ENCODE measurements at regions not wholly inside any gene's neighbourhood (a gene's known extent, or its start where the extent isn't known, plus 50 kb on each side); places are given as distances from the start of the nearest gene placed in this dataset.

DNA sequence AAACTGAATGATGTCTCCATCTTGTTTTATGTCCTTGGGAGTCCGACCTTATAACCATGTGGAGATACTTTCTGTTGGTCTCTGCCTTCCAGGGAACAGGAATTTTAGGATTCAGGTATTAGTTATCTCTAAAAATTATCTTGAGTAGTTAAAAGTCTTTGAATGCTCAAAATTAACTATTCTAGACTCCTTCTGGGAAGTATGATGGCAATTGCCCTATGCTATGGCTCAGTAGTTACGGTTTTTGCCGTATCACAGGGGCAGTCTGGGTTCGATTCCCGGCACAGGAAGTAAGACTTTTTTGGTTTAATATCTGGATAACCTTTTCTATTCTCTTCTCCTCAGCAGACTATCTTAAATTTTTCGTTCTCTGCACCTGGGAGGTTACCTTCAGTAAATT lies 708.7 kb upstream of the LRATD1 start:
- TF ChIP-seq, protein P1, sequence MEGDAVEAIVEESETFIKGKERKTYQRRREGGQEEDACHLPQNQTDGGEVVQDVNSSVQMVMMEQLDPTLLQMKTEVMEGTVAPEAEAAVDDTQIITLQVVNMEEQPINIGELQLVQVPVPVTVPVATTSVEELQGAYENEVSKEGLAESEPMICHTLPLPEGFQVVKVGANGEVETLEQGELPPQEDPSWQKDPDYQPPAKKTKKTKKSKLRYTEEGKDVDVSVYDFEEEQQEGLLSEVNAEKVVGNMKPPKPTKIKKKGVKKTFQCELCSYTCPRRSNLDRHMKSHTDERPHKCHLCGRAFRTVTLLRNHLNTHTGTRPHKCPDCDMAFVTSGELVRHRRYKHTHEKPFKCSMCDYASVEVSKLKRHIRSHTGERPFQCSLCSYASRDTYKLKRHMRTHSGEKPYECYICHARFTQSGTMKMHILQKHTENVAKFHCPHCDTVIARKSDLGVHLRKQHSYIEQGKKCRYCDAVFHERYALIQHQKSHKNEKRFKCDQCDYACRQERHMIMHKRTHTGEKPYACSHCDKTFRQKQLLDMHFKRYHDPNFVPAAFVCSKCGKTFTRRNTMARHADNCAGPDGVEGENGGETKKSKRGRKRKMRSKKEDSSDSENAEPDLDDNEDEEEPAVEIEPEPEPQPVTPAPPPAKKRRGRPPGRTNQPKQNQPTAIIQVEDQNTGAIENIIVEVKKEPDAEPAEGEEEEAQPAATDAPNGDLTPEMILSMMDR (IDR thresholded peaks at IDR 0.05), result no peak
- no peak for TF ChIP-seq POLR2A (IDR thresholded peaks at IDR 0.05)

Measured in body of pancreas (tissue), 4 donors.